ENCODE measurements at regions not wholly inside any gene's neighbourhood (a gene's known extent, or its start where the extent isn't known, plus 50 kb on each side); places are given as distances from the start of the nearest gene placed in this dataset.

GRCh38 chr6:25222006-25222678 is 57.0 kb upstream of the CARMIL1 start:
- no peak for DNase-seq (ENCODE audit: insufficient read length, low spot score)
- no peak for TF ChIP-seq PAX5 (IDR thresholded peaks at IDR 0.05; ENCODE audit: insufficient read depth, low read length, severe bottlenecking)
- TF ChIP-seq POU2F2 (IDR thresholded peaks at IDR 0.05; ENCODE audit: low read depth, low read length), result no peak
- TF ChIP-seq SPI1 (IDR thresholded peaks at IDR 0.05; ENCODE audit: low read depth, low read length), result no peak
- no peak for TF ChIP-seq POLR2AphosphoS5 (IDR thresholded peaks at IDR 0.05; ENCODE audit: low read depth, low read length)
- no peak for TF ChIP-seq TAF1 (IDR thresholded peaks at IDR 0.05; ENCODE audit: low read depth, low read length)
- no peak for TF ChIP-seq POLR2A (IDR thresholded peaks at IDR 0.05; ENCODE audit: low read depth, low read length)
- no peak for FAIRE-seq

DNA sequence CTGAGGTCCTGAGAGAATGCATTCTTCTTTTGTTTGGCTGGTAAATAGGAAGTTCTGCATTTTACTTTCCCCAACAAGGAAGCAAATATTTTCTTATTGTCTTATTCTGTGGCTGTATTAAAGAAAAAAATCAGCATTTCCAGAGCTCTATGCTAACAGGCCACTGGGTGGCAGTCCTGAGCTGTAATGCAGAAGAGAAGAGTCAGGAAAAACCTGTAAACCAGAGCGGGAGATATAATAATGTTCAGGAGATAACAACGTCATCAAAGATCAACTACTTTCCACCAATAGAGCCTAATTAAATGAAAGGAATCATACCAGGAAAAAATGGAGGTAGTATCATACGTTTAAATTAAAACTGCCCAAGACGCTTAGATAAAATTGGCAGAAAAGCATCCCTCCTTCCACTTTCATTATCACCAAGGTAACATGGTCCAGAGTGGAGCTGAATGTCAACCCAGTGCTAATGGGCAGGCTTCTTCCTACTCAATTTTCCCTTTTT is 55.6 kb upstream of the CARMIL1 start:
- DNase-seq (ENCODE audit: insufficient read length, low spot score) (no peak), FAIRE-seq (peak; percentile 66)
- no peak for TF ChIP-seq TAF1 (IDR thresholded peaks at IDR 0.05; ENCODE audit: low read depth, low read length)
- no peak for TF ChIP-seq PAX5 (IDR thresholded peaks at IDR 0.05; ENCODE audit: insufficient read depth, low read length, severe bottlenecking)
- no peak for TF ChIP-seq POLR2A (IDR thresholded peaks at IDR 0.05; ENCODE audit: low read depth, low read length)
- TF ChIP-seq POLR2AphosphoS5 (IDR thresholded peaks at IDR 0.05; ENCODE audit: low read depth, low read length), result no peak
- TF ChIP-seq SPI1 (IDR thresholded peaks at IDR 0.05; ENCODE audit: low read depth, low read length), result no peak
- TF ChIP-seq POU2F2 (IDR thresholded peaks at IDR 0.05; ENCODE audit: low read depth, low read length), result no peak

GRCh38 chr6:25224242-25224641 is 54.9 kb upstream of the CARMIL1 start:
- FAIRE-seq, result no peak

DNA sequence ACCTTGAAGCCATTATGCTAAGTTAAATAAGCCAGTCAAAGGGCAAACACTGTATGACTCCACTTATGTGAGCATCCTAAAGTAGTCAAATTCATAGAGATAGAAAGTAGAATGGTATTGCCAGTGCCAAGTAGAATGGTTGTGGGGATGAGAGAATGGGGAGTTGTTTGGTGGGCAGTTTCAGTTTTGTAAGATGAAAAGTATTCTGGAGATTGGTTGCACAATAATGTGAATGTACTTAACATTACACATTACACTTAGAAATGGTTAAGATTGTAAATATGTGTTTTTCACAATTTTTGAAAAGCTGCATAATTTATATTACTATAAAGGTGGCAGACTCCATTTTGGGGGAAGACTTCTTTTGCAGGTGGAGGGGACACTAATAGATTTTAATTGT is 51.3 kb upstream of the CARMIL1 start:
- FAIRE-seq, result no peak

More at GRCh38 chr6:25224242-25224641, 54.9 kb upstream of the CARMIL1 start:
- no peak for TF ChIP-seq TAF1 (IDR thresholded peaks at IDR 0.05; ENCODE audit: low read depth, low read length)
- no peak for TF ChIP-seq POLR2A (IDR thresholded peaks at IDR 0.05; ENCODE audit: low read depth, low read length)
- no peak for TF ChIP-seq SPI1 (IDR thresholded peaks at IDR 0.05; ENCODE audit: low read depth, low read length)
- no peak for TF ChIP-seq POLR2AphosphoS5 (IDR thresholded peaks at IDR 0.05; ENCODE audit: low read depth, low read length)
- TF ChIP-seq PAX5 (IDR thresholded peaks at IDR 0.05; ENCODE audit: insufficient read depth, low read length, severe bottlenecking), result no peak
- TF ChIP-seq POU2F2 (IDR thresholded peaks at IDR 0.05; ENCODE audit: low read depth, low read length), result no peak
- DNase-seq (ENCODE audit: insufficient read length, low spot score), result no peak

More for the DNA sequence above, 51.3 kb upstream of the CARMIL1 start:
- no peak for TF ChIP-seq POLR2A (IDR thresholded peaks at IDR 0.05; ENCODE audit: low read depth, low read length)
- no peak for TF ChIP-seq PAX5 (IDR thresholded peaks at IDR 0.05; ENCODE audit: insufficient read depth, low read length, severe bottlenecking)
- TF ChIP-seq TAF1 (IDR thresholded peaks at IDR 0.05; ENCODE audit: low read depth, low read length), result no peak
- no peak for TF ChIP-seq SPI1 (IDR thresholded peaks at IDR 0.05; ENCODE audit: low read depth, low read length)
- TF ChIP-seq POU2F2 (IDR thresholded peaks at IDR 0.05; ENCODE audit: low read depth, low read length), result no peak
- DNase-seq (ENCODE audit: insufficient read length, low spot score), result no peak
